Common myeloid progenitor, CD34-positive (primary cell): ENCODE measurements at regions not wholly inside any gene's neighbourhood (a gene's known extent, or its start where the extent isn't known, plus 50 kb on each side); places are given as distances from the start of the nearest gene placed in this dataset.

Experiments used
- CTCF ChIA-PET: fragments of 350-600 bp; sonication (Branson Sonifier 250); formaldehyde crosslinking; loops from one replicate; lab custom pipeline; 2021; ENCODE audit warnings: antibody characterized with exemption; lab: Charles Lee
- POLR2A ChIA-PET: fragments of 350-600 bp; sonication (Branson Sonifier 250); formaldehyde crosslinking; loops from one replicate; lab custom pipeline; 2021; ENCODE audit warnings: antibody characterized with exemption; lab: Charles Lee
- DNase-seq, 3 donors: peaks; one replicate each; pipeline versions ENCODE4 v3.0.0 to v3.0.0-alpha.2; 2013
- H3K27ac ChIP-seq, 2 experiments: 1 replicate in 1 of 2; 2 replicates in 1 of 2; pipeline ENCODE4 v1.7.0; 2013; ENCODE audit warnings: inconsistent platforms in 2 of 2, low read length in 2 of 2, mild to moderate bottlenecking in 2 of 2, low read depth in 1 of 2, moderate library complexity in 1 of 2; ENCODE audit not compliant: severe bottlenecking in 2 of 2, insufficient read depth in 1 of 2, poor library complexity in 1 of 2
- H3K27me3 ChIP-seq, 5 experiments: replicated peaks in 2 of 5; 1 replicate in 3 of 5; 2 replicates in 2 of 5; pipeline versions ENCODE4 v1.6.1 to v1.7.0; 2013; ENCODE audit warnings: low read length in 4 of 5, mild to moderate bottlenecking in 2 of 5, moderate library complexity in 2 of 5, inconsistent platforms in 1 of 5; ENCODE audit not compliant: insufficient read depth in 5 of 5, control insufficient read depth in 4 of 5
- H3K36me3 ChIP-seq, 4 experiments: 1 replicate in 2 of 4; 2 replicates in 2 of 4; pipeline versions ENCODE4 v1.6.1 to v1.7.0; 2013; ENCODE audit warnings: low read length in 3 of 4, control low read depth in 1 of 4, mild to moderate bottlenecking in 1 of 4; ENCODE audit not compliant: control insufficient read depth in 4 of 4, insufficient read depth in 4 of 4
- H3K4me1 ChIP-seq, 4 experiments: 1 replicate in 3 of 4; 2 replicates in 1 of 4; pipeline versions ENCODE4 v1.6.1 to v1.7.1; 2013; ENCODE audit warnings: low read length in 3 of 4, mild to moderate bottlenecking in 3 of 4, control low read depth in 1 of 4, inconsistent platforms in 1 of 4, moderate library complexity in 1 of 4; ENCODE audit not compliant: control insufficient read depth in 4 of 4, insufficient read depth in 4 of 4; ENCODE audit errors: control extremely low read depth in 1 of 4
- H3K4me3 ChIP-seq, 7 experiments: 1 replicate in 4 of 7; 2 replicates in 3 of 7; pipeline versions ENCODE4 v1.5.1 to v1.7.0; 2013; ENCODE audit warnings: mild to moderate bottlenecking in 7 of 7, low read length in 6 of 7, moderate library complexity in 6 of 7, inconsistent platforms in 2 of 7, low read depth in 2 of 7, control low read depth in 1 of 7; ENCODE audit not compliant: insufficient read depth in 4 of 7, control insufficient read depth in 1 of 7; ENCODE audit errors: extremely low read depth in 1 of 7
- H3K9me3 ChIP-seq, 5 experiments: 1 replicate in 4 of 5; 2 replicates in 1 of 5; pipeline versions ENCODE4 v1.6.1 to v1.7.1; 2013; ENCODE audit warnings: low read length in 4 of 5, mild to moderate bottlenecking in 2 of 5, inconsistent platforms in 1 of 5, low read depth in 1 of 5, moderate library complexity in 1 of 5; ENCODE audit not compliant: control insufficient read depth in 4 of 5, insufficient read depth in 2 of 5; ENCODE audit errors: control extremely low read depth in 1 of 5
- WGBS: methylation state at CpG from one replicate; pipeline ENCODE4 v1.1.5; 2013; ENCODE audit not compliant: insufficient coverage; 5-methylcytosine and 5-hydroxymethylcytosine counted together

DNA sequence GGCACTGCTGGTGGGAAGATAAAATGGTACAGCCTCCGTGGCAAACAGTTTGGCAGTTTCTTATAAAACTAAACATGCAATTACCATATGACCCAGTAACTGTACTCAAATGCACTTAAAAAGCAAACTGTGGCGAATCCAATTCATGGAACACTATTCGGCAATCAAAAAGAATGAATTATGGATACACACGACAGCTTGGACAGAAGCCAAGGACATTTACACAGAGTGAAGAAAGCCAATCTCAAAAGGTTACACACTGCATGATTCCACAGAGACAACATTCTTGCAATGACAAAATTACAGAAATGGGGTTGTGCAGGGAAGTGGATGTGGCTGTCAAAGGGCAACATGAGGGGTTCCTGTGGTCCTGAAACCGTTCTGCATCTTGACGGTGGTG is 122.1 kb upstream of the IQSEC1 start:
- H3K27me3 ChIP-seq, result peaks cover 0 to 5% (median under 1%) of the 10 kb centered on the region in 5 experiments
- WGBS, result 93% methylated on average over 3 of the region's 6 CpGs
- CTCF ChIA-PET, result no interaction called here

DNA sequence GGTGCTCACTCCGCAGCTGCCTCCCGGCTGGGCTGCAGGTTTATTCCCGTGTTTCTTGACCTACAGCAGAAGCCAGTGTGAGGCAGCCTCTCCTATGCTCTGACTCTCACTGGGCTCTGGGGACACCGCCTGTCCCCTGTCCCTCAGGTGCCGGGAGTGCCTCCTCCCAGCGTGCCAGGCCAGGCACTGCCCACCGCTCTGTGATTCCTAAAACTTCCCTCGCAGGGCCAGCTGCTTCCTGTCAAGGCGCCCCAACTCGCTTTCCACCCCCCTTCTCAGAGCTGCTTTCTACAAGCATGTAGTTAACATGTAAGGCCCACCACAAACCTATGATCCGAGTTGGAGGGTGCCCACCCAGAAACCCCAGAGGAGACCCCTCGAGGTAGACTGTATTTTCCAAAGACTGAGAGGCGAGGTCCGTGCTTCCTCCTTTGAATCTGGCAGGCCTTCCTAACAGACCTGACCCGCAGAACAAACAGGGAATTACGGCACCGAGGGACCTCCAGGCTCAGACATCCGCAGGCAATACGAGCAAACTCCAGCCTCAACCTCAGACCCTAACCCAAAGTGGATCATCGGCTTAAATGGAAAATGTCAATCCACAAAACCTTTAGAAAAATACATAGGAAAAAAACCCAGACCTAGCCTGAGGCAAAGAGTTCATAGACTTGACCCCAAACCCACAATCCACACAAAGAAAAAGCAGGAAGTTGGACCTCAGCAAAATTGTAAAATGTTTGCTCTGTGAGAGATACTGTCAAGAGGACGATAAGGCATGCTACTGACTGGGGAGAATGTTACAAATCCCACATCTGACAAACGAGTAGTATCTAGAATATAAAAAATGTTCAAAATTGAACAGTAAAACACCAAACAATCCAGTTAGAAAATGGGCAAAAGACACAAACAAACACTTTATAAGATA is 121.3 kb upstream of the IQSEC1 start:
- Histone ChIP-seq H3K27ac (no peak overlapping the region), H3K4me1 (peaks cover 8 to 44% (median 20%) of the 10 kb centered on the region in 4 experiments), H3K27me3 (no peaks in the 10 kb centered on the region), H3K9me3 (peaks cover 0 to 1% (median 0%) of the 10 kb centered on the region in 5 experiments), H3K36me3 (no peaks in the 10 kb centered on the region), H3K4me3 (no peak overlapping the region)
- DNase-seq, result peak in 2 of 3 donors; percentile 15 to 26
- ChIA-PET POLR2A (no interaction called here), CTCF (interaction anchor here (1.7 kb wide), 1 partner anchor 258 kb away, joined by 4 read pairs; no protein-coding TSS in a partner anchor)
- WGBS, result 73% methylated on average over 17 of the region's 22 CpGs

More for the DNA sequence above, 122.1 kb upstream of the IQSEC1 start:
- peaks cover 8 to 36% (median 14%) of the 10 kb centered on the region in 4 experiments for H3K4me1 ChIP-seq
- H3K4me3 ChIP-seq, result no peak overlapping the region
- H3K27ac ChIP-seq, result no peak overlapping the region
- no peak for DNase-seq
- H3K36me3 ChIP-seq, result no peaks in the 10 kb centered on the region
- no peaks in the 10 kb centered on the region for H3K9me3 ChIP-seq
- POLR2A ChIA-PET, result no interaction called here

DNA sequence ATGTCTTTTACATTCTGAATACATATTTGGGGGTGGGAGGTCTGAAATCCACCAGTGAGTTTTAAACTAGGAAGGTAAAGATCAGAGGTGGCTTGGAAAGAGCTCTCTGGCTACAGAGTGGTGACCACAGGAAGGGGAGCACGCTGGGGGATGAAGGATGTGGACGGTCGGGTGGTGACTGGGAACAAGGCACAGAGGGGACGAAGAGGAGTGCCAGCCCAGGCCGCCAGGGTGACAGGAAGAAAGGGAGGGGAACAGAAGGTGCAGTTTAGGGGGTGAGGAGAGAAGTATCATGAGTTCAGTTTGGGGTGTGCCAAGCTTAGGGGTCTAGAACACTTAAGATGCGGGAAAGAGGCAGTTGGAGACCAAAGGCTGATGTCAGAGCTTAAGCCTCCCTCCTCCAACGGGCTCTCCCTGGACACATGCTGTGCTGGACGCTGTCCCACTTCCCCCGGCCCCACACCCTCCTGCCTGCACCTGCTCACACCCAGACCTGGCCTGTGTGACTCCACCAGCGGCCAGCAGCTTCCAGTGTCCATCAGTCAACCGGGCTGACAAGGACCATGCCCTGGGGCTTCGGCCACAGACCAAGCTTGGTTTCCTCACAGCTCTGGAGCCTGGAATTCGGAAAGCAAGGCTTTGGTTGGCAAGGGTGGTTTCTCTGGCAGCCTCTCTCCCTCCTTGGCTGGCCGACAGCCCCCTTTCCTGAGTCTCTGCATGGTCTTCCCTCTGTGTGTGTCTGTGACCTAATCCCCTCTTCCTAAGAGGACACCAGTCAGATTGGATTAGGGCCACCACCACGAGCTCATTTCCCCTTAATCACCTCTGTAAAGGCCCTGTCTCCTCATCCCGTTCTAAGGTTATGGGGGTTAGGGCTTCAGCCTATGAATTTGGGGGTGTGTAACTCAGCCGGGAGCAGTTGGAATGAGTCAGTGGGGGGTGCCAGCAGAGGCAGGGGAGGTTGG is 120.4 kb upstream of the IQSEC1 start:
- Histone ChIP-seq H3K27ac (no peak overlapping the region), H3K27me3 (no peaks in the 10 kb centered on the region), H3K9me3 (peaks cover 0 to 7% (median 2%) of the 10 kb centered on the region in 5 experiments), H3K36me3 (no peaks in the 10 kb centered on the region), H3K4me3 (no peak overlapping the region), H3K4me1 (peaks cover 8 to 53% (median 27%) of the 10 kb centered on the region in 4 experiments)
- CTCF ChIA-PET, result interaction anchor here (1.2 to 2.3 kb wide), 4 partner anchors 8 to 259 kb away, joined by 3 to 8 read pairs (median 4); no protein-coding TSS in a partner anchor
- 89% methylated on average over 15 of the region's 17 CpGs for WGBS
- no peak for DNase-seq
- POLR2A ChIA-PET, result no interaction called here

DNA sequence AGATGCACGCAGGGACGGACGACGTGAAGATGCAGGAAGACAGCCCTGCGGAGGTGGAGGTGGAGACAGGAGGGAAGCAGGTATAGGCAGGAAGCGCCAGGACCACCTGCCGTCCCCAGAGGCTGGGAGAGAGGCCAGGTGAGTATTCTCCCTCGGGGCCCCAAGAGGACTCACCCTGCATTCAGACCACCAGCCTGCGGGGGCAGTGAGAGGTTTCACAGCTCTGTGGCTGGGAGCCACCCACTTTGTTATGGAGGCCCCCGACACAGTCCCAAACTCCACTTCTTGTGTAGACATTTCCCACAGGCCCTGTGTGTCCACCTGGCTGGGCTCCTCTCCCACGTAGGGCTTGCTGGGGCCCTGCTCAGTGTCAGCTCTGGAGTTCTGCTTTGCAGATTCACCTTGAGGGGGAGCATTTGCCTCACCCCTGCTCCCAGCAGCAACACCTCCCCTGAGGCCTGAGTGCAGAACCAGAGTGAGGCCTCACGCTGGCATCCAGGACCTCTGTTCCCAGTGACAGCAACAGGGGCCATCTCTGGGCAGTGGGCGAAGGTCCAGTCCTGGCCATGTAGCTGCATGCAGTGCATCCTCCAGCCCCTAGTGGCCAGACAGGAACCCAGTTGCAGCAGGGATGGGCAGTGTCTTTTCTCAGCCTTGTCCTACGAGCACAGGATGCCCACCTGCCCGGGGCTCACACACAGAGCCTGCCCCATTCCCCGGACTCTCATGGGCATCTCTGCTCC is 119.4 kb upstream of the IQSEC1 start:
- Histone ChIP-seq H3K4me3 (no peak overlapping the region), H3K27ac (no peak overlapping the region), H3K9me3 (peaks cover 0 to 15% (median 2%) of the 10 kb centered on the region in 5 experiments), H3K4me1 (peaks cover 8 to 54% (median 27%) of the 10 kb centered on the region in 4 experiments), H3K36me3 (no peaks in the 10 kb centered on the region), H3K27me3 (no peaks in the 10 kb centered on the region)
- POLR2A ChIA-PET, result no interaction called here
- CTCF ChIA-PET, result interaction anchor here (1.2 to 2.3 kb wide), 4 partner anchors 9 to 260 kb away, joined by 3 to 8 read pairs (median 4); no protein-coding TSS in a partner anchor
- 92% methylated on average over 14 of the region's 16 CpGs for WGBS
- DNase-seq, result no peak

DNA sequence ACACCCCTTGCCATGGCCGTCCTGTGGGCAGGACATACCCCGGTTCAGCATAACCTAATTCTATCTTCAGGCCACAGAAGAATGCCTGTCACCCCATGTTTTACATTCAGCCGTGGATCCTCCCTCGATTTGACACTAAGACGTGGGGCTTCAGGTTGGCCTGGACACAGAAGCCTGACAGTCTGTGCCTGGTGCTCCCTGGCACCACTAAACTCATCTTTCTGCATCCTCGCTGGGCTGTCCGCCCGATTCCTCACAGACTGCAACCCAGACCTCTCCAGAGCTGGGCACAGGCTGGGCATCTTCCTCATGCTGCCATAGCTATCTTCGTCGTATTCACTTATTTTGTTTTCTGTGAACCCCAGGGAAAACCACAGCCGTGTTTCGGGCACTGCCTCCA is 117.8 kb upstream of the IQSEC1 start:
- H3K36me3 ChIP-seq, result no peaks in the 10 kb centered on the region
- ChIA-PET CTCF (interaction anchor here (2.3 kb wide), 1 partner anchor 10 kb away, joined by 8 read pairs; no protein-coding TSS in a partner anchor), POLR2A (no interaction called here)
- no peak overlapping the region for H3K4me3 ChIP-seq
- WGBS, result 96% methylated on average over 12 of the region's 12 CpGs
- peaks cover 0 to 1% (median 0%) of the 10 kb centered on the region in 5 experiments for H3K27me3 ChIP-seq
- H3K27ac ChIP-seq, result no peak overlapping the region
- no peak for DNase-seq
- H3K4me1 ChIP-seq, result peaks cover 8 to 42% (median 19%) of the 10 kb centered on the region in 4 experiments
- H3K9me3 ChIP-seq, result peaks cover 0 to 21% (median 4%) of the 10 kb centered on the region in 5 experiments

DNA sequence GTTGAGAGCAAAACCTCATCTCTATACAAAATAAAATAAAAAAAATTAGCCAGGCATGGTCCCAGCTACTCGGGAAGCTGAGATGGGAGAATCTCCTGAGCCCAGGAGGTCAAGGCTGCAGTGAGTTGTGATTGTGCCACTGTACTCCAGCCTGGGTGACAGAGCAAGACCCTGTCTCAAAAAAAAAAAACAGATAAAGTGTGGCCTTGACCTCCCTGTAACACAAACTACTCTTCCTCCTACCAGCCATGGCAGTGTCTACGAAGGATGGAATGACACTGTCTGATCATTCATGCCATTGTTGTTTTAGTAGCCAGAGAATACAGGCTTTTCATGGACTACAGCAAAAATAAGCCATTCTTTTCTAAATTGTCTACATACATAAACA is 117.1 kb upstream of the IQSEC1 start:
- 100% methylated on average over 2 of the region's 2 CpGs for WGBS

More for the DNA sequence above, 117.1 kb upstream of the IQSEC1 start:
- Histone ChIP-seq H3K9me3 (peaks cover 0 to 21% (median 4%) of the 10 kb centered on the region in 5 experiments), H3K36me3 (no peaks in the 10 kb centered on the region), H3K4me3 (no peak overlapping the region), H3K4me1 (peaks cover 3 to 35% (median 19%) of the 10 kb centered on the region in 4 experiments), H3K27ac (no peak overlapping the region), H3K27me3 (peaks cover 0 to 1% (median 0%) of the 10 kb centered on the region in 5 experiments)
- DNase-seq, result no peak
- ChIA-PET CTCF (interaction anchor here (1.4 kb wide), 1 partner anchor 8 kb away, joined by 5 read pairs; no protein-coding TSS in a partner anchor), POLR2A (no interaction called here)
